IgD-negative memory B cell (primary cell): ENCODE measurements at regions not wholly inside any gene's neighbourhood (a gene's known extent, or its start where the extent isn't known, plus 50 kb on each side); places are given as distances from the start of the nearest gene placed in this dataset.

Source experiments
- H3K27ac Mint-ChIP-seq, 3 donors: one replicate each; pipeline ENCODE4 v1.8.0; 2020 to 2022; ENCODE audit warnings: mild to moderate bottlenecking in 3 of 3, mixed read lengths in 3 of 3, moderate library complexity in 1 of 3
- H3K27me3 Mint-ChIP-seq: one replicate; pipeline ENCODE4 v1.8.0; 2021; ENCODE audit warnings: mixed read lengths
- H3K36me3 Mint-ChIP-seq: one replicate; pipeline ENCODE4 v1.8.0; 2020; ENCODE audit warnings: mild to moderate bottlenecking, mixed read lengths
- H3K4me1 Mint-ChIP-seq, 3 donors: one replicate each; pipeline ENCODE4 v1.8.0; 2020 to 2022; ENCODE audit warnings: mixed read lengths in 3 of 3, mild to moderate bottlenecking in 1 of 3
- H3K4me3 Mint-ChIP-seq, 4 donors: one replicate each; pipeline ENCODE4 v1.8.0; 2020 to 2022; ENCODE audit warnings: mild to moderate bottlenecking in 4 of 4, mixed read lengths in 4 of 4, moderate library complexity in 3 of 4
- H3K9me3 Mint-ChIP-seq, 3 donors: one replicate each; pipeline ENCODE4 v1.8.0; 2020 to 2021; ENCODE audit warnings: mixed read lengths in 3 of 3, mild to moderate bottlenecking in 1 of 3

- no peaks in the 10 kb centered on the region for H3K36me3 Mint-ChIP-seq
- H3K4me3 Mint-ChIP-seq, result peak overlapping the region in 2 of 4 donors; percentile 75 to 82
- H3K9me3 Mint-ChIP-seq, result no peaks in the 10 kb centered on the region
- peak overlapping the region in 2 of 3 donors; percentile 9 to 52 for H3K27ac Mint-ChIP-seq
- H3K4me1 Mint-ChIP-seq, result peaks cover 43 to 55% (median 52%) of the 10 kb centered on the region in 3 donors
- no peaks in the 10 kb centered on the region for H3K27me3 Mint-ChIP-seq
These were observed 88.1 kb upstream of the BACH2 start for GRCh38 chr6:90384720-90385119.

GRCh38 chr6:90383196-90383822, 86.7 kb upstream of the BACH2 start:
- Mint-ChIP-seq H3K9me3 (no peaks in the 10 kb centered on the region), H3K27ac (peak overlapping the region; percentile 40 to 76 (median 72)), H3K27me3 (no peaks in the 10 kb centered on the region), H3K4me1 (peaks cover 45 to 53% (median 50%) of the 10 kb centered on the region in 3 donors), H3K36me3 (no peaks in the 10 kb centered on the region), H3K4me3 (peak overlapping the region; percentile 52 to 88 (median 60))

GRCh38 chr6:90382760-90383159, 86.1 kb upstream of the BACH2 start:
- Mint-ChIP-seq H3K4me3 (peak overlapping the region; percentile 52 to 88 (median 60)), H3K4me1 (peaks cover 45 to 49% (median 47%) of the 10 kb centered on the region in 3 donors), H3K36me3 (no peaks in the 10 kb centered on the region), H3K27me3 (no peaks in the 10 kb centered on the region), H3K9me3 (no peaks in the 10 kb centered on the region), H3K27ac (peak overlapping the region; percentile 73 to 82 (median 76))

GRCh38 chr6:90375681-90376439, 79.2 kb upstream of the BACH2 start:
- Mint-ChIP-seq H3K27ac (peak overlapping the region; percentile 54 to 97 (median 94)), H3K4me3 (peak overlapping the region; percentile 12 to 74 (median 33)), H3K27me3 (no peaks in the 10 kb centered on the region), H3K36me3 (no peaks in the 10 kb centered on the region), H3K4me1 (peaks cover 15 to 26% (median 21%) of the 10 kb centered on the region in 3 donors), H3K9me3 (no peaks in the 10 kb centered on the region)

GRCh38 chr6:90374201-90374600, 77.6 kb upstream of the BACH2 start:
- Mint-ChIP-seq H3K9me3 (no peaks in the 10 kb centered on the region), H3K4me1 (peaks cover 15 to 25% (median 20%) of the 10 kb centered on the region in 3 donors)

GRCh38 chr6:90372885-90373284, 76.2 kb upstream of the BACH2 start:
- no peak overlapping the region for H3K4me3 Mint-ChIP-seq
- no peaks in the 10 kb centered on the region for H3K36me3 Mint-ChIP-seq
- H3K4me1 Mint-ChIP-seq, result peaks cover 18 to 30% (median 23%) of the 10 kb centered on the region in 3 donors
- no peaks in the 10 kb centered on the region for H3K27me3 Mint-ChIP-seq
- peak overlapping the region in 1 of 3 donors; percentile 60 for H3K27ac Mint-ChIP-seq
- peaks cover 0 to 2% (median under 1%) of the 10 kb centered on the region in 3 donors for H3K9me3 Mint-ChIP-seq

More at GRCh38 chr6:90374201-90374600, 77.6 kb upstream of the BACH2 start:
- H3K27ac Mint-ChIP-seq, result peak overlapping the region; percentile 53 to 97 (median 54)
- H3K4me3 Mint-ChIP-seq, result no peak overlapping the region
- H3K36me3 Mint-ChIP-seq, result no peaks in the 10 kb centered on the region
- H3K27me3 Mint-ChIP-seq, result no peaks in the 10 kb centered on the region

GRCh38 chr6:90372450-90372849, 75.8 kb upstream of the BACH2 start:
- Mint-ChIP-seq H3K27me3 (no peaks in the 10 kb centered on the region), H3K4me1 (peaks cover 18 to 30% (median 22%) of the 10 kb centered on the region in 3 donors), H3K27ac (peak overlapping the region in 1 of 3 donors; percentile 60), H3K9me3 (peaks cover 0 to 5% (median 3%) of the 10 kb centered on the region in 3 donors), H3K4me3 (no peak overlapping the region), H3K36me3 (no peaks in the 10 kb centered on the region)

GRCh38 chr6:90370493-90370959, 73.9 kb upstream of the BACH2 start:
- peaks cover 2 to 5% (median 5%) of the 10 kb centered on the region in 3 donors for H3K9me3 Mint-ChIP-seq
- H3K36me3 Mint-ChIP-seq, result no peaks in the 10 kb centered on the region
- H3K27ac Mint-ChIP-seq, result no peak overlapping the region
- no peaks in the 10 kb centered on the region for H3K27me3 Mint-ChIP-seq
- H3K4me1 Mint-ChIP-seq, result peaks cover 11 to 15% (median 14%) of the 10 kb centered on the region in 3 donors
- H3K4me3 Mint-ChIP-seq, result no peak overlapping the region

GRCh38 chr6:90369651-90370050, 73.0 kb upstream of the BACH2 start:
- H3K27me3 Mint-ChIP-seq, result no peaks in the 10 kb centered on the region
- H3K4me3 Mint-ChIP-seq, result no peak overlapping the region
- peaks cover 2 to 5% (median 5%) of the 10 kb centered on the region in 3 donors for H3K9me3 Mint-ChIP-seq
- peaks cover 4 to 9% (median 8%) of the 10 kb centered on the region in 3 donors for H3K4me1 Mint-ChIP-seq
- H3K36me3 Mint-ChIP-seq, result no peaks in the 10 kb centered on the region
- H3K27ac Mint-ChIP-seq, result no peak overlapping the region

- no peaks in the 10 kb centered on the region for H3K36me3 Mint-ChIP-seq
- H3K27me3 Mint-ChIP-seq, result no peaks in the 10 kb centered on the region
- H3K9me3 Mint-ChIP-seq, result peaks cover 2 to 5% (median 5%) of the 10 kb centered on the region in 3 donors
- peaks cover 4 to 9% (median 8%) of the 10 kb centered on the region in 3 donors for H3K4me1 Mint-ChIP-seq
- no peak overlapping the region for H3K27ac Mint-ChIP-seq
- H3K4me3 Mint-ChIP-seq, result no peak overlapping the region
These were observed 72.4 kb upstream of the BACH2 start for GRCh38 chr6:90369024-90369519.

- H3K9me3 Mint-ChIP-seq, result peaks cover 2 to 5% (median 5%) of the 10 kb centered on the region in 3 donors
- no peak overlapping the region for H3K27ac Mint-ChIP-seq
- H3K27me3 Mint-ChIP-seq, result no peaks in the 10 kb centered on the region
- peaks cover 4 to 9% (median 8%) of the 10 kb centered on the region in 3 donors for H3K4me1 Mint-ChIP-seq
- H3K4me3 Mint-ChIP-seq, result no peak overlapping the region
- no peaks in the 10 kb centered on the region for H3K36me3 Mint-ChIP-seq
These were observed 72.0 kb upstream of the BACH2 start for GRCh38 chr6:90368601-90369000.

- H3K36me3 Mint-ChIP-seq, result no peaks in the 10 kb centered on the region
- H3K27ac Mint-ChIP-seq, result no peak overlapping the region
- no peaks in the 10 kb centered on the region for H3K27me3 Mint-ChIP-seq
- H3K4me3 Mint-ChIP-seq, result peak overlapping the region in 1 of 4 donors; percentile 4
- H3K9me3 Mint-ChIP-seq, result peaks cover 2 to 5% (median 5%) of the 10 kb centered on the region in 3 donors
- peaks cover 4 to 9% (median 8%) of the 10 kb centered on the region in 3 donors for H3K4me1 Mint-ChIP-seq
These were observed 71.4 kb upstream of the BACH2 start for GRCh38 chr6:90368001-90368400.

GRCh38 chr6:90365565-90366219, 69.0 kb upstream of the BACH2 start:
- H3K27me3 Mint-ChIP-seq, result no peaks in the 10 kb centered on the region
- H3K27ac Mint-ChIP-seq, result no peak overlapping the region
- peaks cover 3 to 6% (median 4%) of the 10 kb centered on the region in 3 donors for H3K4me1 Mint-ChIP-seq
- no peak overlapping the region for H3K4me3 Mint-ChIP-seq
- peaks cover 2 to 5% (median 5%) of the 10 kb centered on the region in 3 donors for H3K9me3 Mint-ChIP-seq
- H3K36me3 Mint-ChIP-seq, result no peaks in the 10 kb centered on the region

- Mint-ChIP-seq H3K27me3 (no peaks in the 10 kb centered on the region), H3K36me3 (no peaks in the 10 kb centered on the region), H3K4me1 (peaks cover 3 to 6% (median 4%) of the 10 kb centered on the region in 3 donors), H3K27ac (no peak overlapping the region), H3K4me3 (no peak overlapping the region), H3K9me3 (peaks cover 2 to 5% (median 5%) of the 10 kb centered on the region in 3 donors)
These were observed 68.4 kb upstream of the BACH2 start for GRCh38 chr6:90365002-90365401.
